Embryonic facial prominence (tissue), 1 donor: ENCODE measurements at regions not wholly inside any gene's neighbourhood (a gene's known extent, or its start where the extent isn't known, plus 50 kb on each side); places are given as distances from the start of the nearest gene placed in this dataset.

ENCODE experiments used
- DNase-seq: peaks from one replicate; pipeline ENCODE4 v3.0.0-alpha.2; 2016; ENCODE audit errors: extremely low spot score

- no peak for DNase-seq
Observed at GRCh38 chr10:78955206-78955605, 113.6 kb upstream of the ZMIZ1 start.

DNA sequence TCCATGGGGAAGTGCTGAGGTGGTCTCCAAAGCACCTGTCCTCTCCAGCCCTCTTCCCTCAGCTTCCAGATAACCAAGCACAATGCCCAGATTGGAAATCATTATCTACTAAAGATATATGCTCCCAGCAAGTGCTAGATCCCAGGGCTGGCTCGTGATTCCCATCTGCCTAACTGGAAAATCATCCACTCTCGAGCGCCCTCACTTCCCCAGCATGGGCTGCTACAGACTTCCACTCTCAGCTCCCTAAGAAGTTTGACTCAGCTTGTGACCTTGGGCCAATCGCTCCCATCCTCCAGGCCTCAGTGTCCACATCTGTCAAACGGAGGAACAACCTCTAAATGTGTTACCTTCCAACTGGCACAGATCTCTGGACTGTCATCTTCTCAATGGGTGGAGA is 112.4 kb upstream of the ZMIZ1 start:
- DNase-seq: no peak

DNA sequence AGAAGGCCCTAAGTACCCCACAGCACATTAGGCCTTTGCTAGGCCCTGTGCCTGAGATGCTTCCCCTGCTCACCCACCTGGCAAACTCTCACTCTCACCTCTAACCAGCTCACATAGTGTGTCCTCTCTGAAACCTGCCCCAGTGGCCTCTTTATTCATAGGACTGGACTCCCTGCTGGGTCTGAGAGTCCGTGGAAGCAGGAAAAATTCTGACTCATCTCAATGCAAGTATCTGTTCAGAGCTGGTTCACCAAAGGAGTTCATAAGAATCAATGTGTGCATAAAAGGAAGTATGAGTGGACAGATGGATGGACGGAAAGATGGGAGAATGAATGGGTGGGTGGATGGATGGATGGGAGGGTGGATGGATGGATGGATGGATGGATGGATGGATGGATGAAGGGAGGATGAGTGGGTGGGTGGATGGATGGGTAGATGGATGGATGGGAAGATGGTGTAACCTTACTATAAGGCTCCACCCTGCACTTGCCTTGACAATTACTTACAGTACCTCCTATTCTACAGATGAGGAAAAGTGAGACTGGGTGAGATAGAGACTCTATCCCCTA is 111.2 kb upstream of the ZMIZ1 start:
- no peak for DNase-seq

GRCh38 chr10:78959217-78959923 is 109.4 kb upstream of the ZMIZ1 start:
- DNase-seq: no peak

DNA sequence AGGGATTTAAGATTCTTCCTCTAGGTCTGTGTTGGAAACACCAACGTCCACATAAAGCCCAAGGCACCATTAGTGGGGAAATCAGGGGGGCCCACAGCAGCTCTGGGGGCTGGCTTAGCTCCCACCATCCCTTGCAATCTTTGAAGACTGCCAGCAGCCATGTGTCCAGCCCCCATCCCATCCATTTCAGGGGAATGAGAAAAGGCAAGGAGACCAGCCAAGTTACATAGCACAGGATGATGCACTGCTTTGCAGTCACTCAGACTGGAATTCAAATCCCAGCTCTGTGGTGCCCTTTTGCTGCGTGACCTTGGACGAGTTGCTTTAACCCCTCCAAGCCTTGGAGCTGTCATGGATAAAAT is 108.9 kb upstream of the ZMIZ1 start:
- DNase-seq: no peak

GRCh38 chr10:78960316-78960800 is 108.4 kb upstream of the ZMIZ1 start:
- DNase-seq: no peak

GRCh38 chr10:78961760-78962159 is 107.0 kb upstream of the ZMIZ1 start:
- DNase-seq: no peak

GRCh38 chr10:78963074-78964034 is 105.4 kb upstream of the ZMIZ1 start:
- DNase-seq: no peak

- no peak for DNase-seq
Observed at GRCh38 chr10:78964274-78964951, 104.4 kb upstream of the ZMIZ1 start.

DNA sequence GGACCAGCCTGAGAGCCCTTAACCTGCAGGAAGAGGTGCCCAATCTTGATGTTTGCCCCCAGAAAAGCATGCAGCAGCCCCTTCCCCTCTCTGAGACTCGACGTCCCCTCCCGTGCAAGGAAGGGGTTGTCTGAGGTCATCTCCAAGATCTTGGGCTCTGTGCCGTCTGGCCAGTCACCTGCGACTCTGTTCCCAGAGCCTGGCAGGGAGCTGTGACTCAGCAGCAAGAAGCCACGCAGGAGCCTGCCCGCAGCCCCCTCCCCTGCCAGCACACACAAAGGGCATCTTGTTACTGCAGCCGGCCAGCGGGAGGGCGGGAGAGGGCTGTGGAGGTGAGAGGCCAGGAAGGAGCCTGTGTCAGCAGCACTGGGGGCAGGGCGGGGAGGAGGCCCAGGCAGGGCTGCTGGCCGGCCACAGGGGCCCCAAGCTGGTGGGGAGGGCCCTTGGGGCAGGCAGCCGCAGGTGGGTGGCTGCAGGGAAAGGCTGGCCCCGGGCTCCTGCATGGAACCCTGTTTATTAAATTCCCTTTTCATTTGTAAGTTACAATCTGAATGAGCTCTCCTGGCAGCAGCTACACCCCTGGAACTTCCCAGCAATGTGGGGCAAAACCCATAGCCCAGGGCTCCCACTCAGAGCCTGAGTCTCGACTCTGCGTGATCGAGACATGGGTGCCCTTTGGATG is 103.7 kb upstream of the ZMIZ1 start:
- DNase-seq: no peak

GRCh38 chr10:78966182-78966787 is 102.5 kb upstream of the ZMIZ1 start:
- DNase-seq: no peak

- DNase-seq: no peak
Observed at GRCh38 chr10:78966844-78967488, 101.8 kb upstream of the ZMIZ1 start.

DNA sequence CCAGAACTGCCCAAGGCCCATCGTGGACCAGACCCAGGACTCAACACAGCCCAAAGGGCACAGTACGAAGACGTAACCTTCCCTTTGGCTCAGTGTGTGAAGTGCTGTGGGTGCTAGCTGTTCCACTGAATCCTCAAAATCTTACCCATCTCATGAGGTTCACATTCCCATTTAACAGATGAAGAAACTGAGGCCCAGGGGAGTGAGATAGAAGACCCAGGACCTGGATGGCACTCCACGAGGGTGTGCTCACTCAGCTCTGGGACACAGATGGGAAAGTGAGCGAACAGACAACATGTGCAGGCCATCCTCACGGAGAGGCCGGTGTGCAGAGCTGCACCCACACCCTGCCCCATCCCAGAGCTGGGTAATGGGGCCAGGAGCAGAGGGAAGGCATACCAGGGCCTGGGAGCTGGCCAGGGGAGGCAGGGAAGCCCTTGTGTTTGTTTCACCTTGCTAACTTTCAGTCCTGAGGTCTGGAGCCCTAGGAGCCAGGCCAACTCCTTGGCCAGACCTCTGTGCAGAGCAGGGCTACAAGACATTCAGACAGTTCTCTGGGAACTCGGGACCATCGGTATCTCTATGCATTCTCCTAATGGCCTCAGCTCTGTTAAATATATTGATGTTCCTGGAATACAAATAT is 100.3 kb upstream of the ZMIZ1 start:
- DNase-seq: no peak

DNA sequence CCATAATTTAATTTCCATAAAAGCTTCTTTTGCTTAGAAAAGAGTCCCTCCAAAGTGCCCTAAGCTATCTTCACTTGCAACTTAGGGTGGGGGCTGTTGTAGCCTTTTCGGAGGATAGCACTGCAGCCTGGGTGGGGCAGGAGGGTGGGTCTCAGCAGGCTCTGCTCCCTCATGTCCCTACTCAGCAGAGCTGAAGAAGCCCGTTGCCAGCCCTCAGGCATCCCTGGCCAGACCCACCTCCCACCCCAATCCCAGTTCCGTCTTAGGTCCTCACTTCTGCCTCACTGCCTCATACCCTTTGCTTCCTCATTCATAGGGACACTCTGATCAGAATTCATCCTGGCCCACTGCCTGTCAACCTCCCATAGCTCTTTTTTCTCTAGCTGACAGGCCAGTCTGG is 99.8 kb upstream of the ZMIZ1 start:
- no peak for DNase-seq

DNA sequence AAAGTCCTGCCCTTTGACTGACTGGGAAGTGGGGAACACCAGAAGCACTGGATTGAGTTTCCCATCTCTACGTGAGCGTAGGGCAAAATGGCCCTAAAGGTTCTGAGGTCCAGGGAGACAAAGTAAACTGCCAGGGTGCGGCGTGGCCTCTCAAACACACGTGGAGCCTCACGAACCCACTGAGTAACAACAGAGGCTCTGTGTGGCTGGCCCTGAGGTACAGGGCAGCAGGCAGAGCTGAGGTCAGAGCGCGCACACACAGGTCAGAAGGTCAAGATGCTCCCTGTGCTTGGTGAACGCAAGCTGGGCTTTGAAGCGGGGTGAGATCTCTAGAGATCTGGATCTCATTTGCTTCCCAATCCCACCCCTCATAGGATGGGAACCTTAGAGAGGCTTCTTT is 99.0 kb upstream of the ZMIZ1 start:
- no peak for DNase-seq

- no peak for DNase-seq
Observed at GRCh38 chr10:78970261-78970660, 98.5 kb upstream of the ZMIZ1 start.

GRCh38 chr10:78971094-78971682 is 97.6 kb upstream of the ZMIZ1 start:
- DNase-seq: no peak

GRCh38 chr10:78972160-78972946 is 96.4 kb upstream of the ZMIZ1 start:
- no peak for DNase-seq
